NCI-H524 treated with DMSO at 0.1 percent for 48 hours (cell line): ENCODE measurements at regions not wholly inside any gene's neighbourhood (a gene's known extent, or its start where the extent isn't known, plus 50 kb on each side); places are given as distances from the start of the nearest gene placed in this dataset.
"Not testable (repeated sequence)": the region's sequence is repeated elsewhere in the genome, so short reads cannot be mapped to it uniquely, and the experiment has no call there.

Experiments
- DNase-seq: peaks from one replicate; lab custom pipeline; 2025; lab: John Stamatoyannopoulos, UW

DNA sequence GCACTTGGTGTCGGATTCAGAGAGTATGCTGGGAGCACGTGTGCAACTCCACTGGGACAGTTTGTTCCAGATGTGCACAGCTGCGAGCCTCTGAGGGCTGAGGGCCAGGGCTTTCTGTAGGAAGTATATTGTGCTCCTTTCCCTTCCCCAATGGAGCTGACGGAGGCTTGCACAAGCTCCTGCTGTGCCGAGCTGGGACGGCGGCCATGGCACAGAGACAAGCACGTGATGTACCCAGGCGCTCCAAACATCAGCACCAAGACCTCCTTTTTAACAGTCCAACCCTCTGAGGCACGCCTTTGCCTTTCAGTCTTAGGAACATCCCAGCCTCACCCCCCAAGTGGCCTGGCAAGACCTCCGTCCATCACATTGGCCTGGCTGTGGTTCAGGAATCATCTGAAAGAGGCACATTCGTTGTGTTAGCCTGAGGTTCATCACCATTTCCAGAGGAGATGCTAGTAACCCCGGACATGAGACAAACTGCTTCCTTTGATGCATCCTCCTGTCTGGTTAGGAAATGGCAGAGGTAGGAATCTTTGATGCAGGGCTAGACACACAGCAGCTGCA is 339.2 kb upstream of the KAZN start:
- DNase-seq = no peak

DNA sequence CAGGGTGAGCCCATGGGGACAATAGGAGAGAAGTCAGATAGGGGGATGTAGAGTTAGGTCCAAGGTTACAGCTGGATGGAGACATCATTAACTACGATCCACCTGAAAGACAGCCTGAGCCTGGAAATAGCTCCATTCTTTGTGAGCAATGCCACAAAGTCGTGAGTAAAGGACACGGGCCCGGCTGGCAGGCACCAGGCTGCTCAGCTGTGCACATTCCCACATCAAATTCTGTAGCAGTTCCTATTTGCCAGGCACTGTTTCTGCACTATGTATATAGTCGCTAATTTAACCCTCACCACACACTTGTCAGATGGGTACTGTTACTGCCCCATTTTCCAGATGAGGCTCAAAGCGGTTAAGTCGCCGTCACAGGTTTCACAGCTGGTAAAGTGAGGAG is 338.0 kb upstream of the KAZN start:
- DNase-seq = no peak

- DNase-seq = no peak
Observed at GRCh38 chr1:14261395-14261794, 337.1 kb upstream of the KAZN start.

- no peak for DNase-seq
Observed at GRCh38 chr1:14262637-14263036, 335.8 kb upstream of the KAZN start.

DNA sequence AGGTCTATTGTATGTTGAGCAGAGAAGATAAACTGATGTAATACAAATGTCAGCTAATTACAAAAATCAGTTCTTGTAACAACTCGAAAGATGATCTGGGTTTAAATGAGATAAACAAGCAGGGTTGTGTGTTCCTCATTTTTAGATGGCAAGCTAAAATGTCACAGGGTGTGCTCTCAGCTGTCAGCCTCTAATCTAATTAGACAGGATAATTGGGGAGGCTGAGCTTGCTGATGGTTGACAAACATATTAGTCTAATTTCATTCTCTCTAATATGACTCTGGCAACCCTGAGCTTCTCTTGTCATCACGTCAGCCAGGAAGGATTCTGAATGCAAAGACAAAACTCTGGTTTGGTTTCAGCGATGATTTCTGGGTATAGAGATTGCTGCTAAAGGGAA is 335.3 kb upstream of the KAZN start:
- no peak for DNase-seq

DNA sequence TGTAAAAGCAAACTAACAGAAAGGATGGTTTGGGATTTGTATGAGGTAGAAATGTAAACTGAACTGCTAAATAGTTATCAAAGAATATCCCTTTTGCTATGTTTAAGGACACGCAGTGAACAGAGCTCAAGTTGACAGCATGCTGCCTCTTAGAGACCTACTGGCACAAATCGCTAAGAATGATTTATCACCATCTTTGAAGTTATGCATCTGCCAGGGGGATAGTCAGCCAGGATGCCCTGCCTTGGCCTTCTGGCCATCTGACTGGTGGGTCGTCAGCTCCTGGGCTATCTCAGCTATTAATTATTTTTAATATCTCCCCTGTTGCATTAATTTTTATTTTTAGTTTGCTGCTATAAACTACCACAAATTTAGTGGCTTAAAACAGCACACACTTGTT is 334.8 kb upstream of the KAZN start:
- peak; percentile 38 for DNase-seq

GRCh38 chr1:14265495-14265894 is 333.0 kb upstream of the KAZN start:
- peak; percentile 60 for DNase-seq

DNA sequence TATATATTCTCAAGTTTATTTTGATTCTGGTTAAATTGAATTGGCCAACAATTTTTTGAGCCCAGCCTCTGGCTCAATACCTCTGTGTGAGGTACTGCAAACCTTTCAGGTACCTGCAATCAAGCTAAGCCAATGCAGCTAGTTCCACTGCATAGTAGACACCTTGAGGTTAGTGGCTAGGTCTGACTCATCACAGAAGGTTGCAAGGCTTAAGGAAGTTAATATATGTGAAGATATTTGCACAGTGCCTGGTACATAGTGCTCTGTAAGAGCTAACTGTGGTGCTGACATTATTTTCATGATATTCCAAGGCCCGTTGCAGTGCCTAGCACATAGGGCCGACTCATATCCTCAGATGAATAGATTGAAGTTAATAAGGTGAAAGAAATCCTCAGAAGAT is 330.5 kb upstream of the KAZN start:
- DNase-seq = no peak

DNA sequence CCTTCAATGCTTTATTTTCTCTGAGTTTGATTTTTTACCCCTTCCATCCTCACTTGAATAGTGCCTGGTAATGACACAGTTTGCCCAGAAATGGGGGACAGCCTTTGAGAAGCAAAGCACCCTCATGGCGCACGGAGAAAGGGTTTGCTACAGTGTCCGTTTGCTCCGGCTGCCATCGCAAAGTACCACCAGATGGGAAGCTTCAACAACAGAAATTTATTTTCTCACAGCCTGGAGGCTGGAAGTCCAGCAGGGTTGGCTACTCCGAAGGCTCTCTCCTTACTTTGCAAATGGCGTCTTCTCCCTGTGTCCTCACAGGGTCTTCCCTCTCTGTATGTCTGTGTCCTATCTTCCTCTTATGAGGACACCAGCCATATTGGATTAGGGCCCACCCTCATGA is 327.7 kb upstream of the KAZN start:
- DNase-seq = no peak

DNA sequence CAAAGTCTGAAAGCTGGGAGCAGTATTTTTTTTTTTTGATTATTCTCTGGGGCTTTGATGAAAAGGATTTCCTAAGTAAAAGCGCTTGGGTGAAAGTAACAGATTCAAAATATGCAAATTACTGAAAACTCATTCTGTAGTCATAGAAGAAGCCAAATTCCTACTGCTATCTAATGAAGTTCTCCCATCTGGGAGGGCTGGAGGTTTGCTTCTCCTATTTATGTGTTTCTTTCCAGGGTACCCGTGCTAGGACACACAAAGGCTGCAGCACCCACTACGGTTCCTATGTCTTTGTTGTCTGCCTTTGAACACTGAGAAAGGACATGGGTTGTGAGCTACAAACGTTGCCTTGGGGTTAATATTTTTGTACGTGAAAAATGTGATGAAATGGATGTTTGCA is 324.7 kb upstream of the KAZN start:
- no peak for DNase-seq

DNA sequence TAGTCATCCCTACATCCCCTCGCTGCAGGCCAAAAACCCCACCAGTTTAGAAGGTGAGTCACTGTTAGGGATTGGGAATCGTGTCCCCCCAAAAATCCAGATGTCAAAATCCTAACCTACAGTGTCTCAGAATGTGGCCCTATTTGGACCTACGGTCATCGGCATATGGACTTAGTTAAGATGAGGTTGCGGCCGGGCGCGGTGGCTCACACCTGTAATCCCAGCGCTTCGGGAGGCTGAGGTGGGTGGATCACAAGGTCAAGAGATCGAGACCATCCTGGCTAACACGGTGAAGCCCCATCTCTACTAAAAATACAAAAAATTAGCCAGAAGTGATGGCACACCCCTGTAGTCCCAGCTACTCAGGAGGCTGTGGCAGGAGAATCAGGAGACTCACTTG is 318.6 kb upstream of the KAZN start:
- DNase-seq = not testable (repeated sequence)

DNA sequence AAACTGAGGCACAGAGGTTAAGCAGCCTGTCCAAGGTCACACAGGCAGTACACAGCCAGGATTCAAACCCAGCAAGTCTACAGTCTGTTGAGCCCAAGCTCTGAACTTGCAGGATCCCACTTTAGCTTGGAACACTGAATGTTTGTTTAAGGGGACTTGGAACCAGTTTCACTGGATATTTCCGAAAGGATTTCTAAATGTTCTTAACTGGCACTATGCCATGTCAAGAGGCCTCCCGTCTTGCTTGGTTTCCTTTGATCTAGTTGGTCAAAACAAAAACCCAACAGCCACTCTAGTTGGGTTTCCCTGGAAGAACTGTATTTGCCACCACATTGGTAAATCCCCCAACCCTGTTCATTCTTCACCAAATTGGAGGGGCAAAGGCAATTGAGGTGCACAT is 317.6 kb upstream of the KAZN start:
- DNase-seq = no peak

DNA sequence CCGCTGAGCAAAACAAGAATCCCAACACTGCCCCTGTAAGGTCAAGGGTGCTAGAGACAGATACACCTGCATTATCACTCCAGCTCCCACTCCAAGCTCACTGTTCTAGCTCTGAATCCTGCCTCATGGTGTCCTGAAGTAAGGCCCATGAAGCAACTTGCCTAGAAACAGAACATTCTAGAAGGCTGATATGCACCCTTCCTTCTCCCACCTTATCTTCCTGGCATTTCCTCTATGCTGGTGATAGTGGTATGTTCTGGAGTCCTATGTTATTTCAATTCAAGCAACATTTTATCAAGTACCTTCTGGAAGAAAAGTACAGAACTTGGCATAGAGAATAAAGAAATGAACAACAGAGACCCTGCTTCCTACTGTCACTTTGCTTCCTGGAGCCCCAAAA is 317.1 kb upstream of the KAZN start:
- no peak for DNase-seq

DNA sequence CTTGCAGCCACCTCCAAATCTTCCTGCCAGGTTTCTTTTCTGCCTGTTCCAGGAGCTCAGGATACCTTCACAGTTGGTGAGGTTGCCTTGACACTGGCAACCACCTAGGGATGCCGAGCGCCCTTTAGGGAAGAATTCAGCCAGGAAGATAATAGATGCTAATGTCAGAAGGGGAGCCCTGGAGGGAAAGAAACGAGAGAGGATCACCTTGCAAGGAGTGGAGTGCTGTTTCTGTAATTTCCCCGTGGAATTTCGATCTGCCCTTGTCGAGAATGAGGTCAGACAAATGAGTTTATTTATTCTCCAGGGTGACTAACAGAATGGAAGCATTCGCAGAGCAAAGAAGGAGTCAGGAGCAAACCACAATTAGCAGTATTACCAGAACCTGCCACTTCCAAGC is 315.8 kb upstream of the KAZN start:
- DNase-seq = no peak

GRCh38 chr1:14285238-14285637 is 313.2 kb upstream of the KAZN start:
- no peak for DNase-seq

DNA sequence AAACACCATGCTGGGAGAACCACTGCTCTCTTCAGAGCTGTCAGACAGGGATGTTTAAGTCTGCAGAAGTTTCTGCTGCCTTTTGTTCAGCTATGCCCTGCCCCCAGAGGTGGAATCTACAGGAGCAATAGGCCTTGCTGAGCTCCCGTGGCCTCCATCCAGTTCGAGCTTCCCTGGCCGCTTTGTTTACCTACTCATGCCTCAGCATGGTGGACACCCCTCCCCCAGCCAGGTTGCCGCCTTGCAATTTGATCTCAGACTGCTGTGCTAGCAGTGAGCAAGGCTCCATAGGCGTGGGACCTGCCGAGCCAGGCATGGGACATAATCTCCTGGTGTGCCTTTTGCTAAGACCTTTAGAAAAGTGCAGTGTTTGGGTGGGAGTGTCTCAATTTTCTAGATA is 307.3 kb upstream of the KAZN start:
- DNase-seq = not testable (repeated sequence)

- no peak for DNase-seq
Observed at GRCh38 chr1:14292520-14292919, 306.0 kb upstream of the KAZN start.

- no peak for DNase-seq
Observed at GRCh38 chr1:14294006-14294405, 304.5 kb upstream of the KAZN start.

DNA sequence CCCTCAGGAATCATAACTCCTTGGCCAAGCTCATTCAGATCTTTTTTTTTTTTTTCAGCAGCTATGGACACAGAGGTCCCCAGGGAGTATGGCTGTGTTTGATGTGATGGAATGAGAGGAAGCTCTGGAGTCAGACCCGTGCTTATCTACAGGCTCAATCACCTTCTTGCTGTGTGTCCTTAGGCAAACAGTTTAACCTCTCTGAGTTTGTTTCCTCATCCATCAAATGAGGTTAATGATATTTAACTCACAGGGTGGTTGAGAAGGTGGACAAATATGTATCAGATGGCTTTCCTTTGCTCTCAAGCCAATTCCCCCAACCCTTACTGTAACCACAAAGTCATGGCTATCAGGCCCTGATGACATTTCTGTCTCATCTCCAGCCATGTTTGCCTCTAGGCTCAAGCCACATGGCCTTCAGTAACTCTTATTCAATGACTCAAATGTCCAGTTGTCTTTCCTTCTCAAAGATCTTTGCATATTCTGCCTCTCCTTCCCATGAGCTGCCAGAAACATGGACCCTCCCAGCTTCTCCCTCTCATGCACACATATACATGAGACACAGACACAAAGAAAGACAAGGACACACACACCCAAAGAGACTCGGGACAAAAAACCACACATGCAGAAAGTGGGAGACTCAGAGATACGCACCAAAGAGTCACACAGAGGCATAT is 303.5 kb upstream of the KAZN start:
- DNase-seq = no peak

DNA sequence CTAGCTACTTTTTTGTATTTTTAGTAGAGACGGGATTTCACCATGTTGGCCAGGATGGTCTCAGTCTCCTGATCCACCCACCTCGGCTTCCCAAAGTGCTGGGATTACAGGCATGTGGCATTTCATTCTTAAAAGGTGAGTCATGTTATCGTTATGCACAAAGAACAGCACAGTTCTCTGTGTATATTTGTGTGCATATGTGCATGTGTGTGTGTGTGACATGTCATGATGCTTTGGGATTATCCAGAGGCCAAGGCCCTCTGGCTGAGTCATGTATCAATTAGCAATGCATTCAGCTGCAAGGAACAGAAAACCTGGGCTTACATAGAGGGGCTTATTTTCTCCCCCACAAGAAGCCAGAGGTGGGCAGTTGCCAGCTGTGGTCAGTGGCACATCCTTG is 301.7 kb upstream of the KAZN start:
- DNase-seq = no peak

DNA sequence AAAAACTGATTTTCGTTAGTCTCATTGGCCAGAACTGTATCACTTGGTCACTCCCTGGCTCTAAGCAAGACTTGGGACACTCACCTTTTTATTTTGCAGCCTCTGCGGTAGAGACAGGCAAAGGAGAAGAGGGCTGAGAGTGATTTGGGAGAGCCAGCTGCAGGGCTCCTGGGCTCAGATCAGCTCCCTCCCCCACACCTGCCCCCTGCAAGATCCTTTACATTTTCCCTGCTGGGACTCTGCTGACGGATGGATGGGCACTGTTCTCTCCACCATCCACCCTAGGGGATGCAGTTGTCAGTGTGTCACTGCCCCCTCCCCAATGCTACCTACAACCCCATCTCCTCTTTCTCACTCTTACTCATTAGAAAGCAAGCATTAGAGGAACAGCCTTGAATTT is 301.1 kb upstream of the KAZN start:
- no peak for DNase-seq

DNA sequence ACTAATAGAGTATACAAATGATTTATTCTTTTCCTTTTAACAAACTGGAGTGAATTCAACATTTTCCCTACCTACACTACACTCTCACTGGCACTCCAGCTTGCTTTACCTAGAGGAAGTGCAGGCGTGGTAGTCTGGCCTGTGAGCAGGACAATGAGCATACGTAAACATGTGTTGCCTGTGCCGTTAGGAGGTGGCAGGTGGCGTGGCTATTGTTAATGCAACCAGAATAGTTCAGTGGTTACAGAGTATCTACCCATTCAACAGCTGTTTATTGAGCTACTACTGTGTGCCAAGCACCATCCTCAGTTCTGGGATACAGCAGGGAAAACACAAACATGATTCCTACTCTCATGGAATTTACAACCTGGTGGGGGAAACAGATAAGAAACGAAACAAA is 299.7 kb upstream of the KAZN start:
- DNase-seq = no peak

GRCh38 chr1:14300991-14301703 is 297.3 kb upstream of the KAZN start:
- no peak for DNase-seq

- DNase-seq = no peak
Observed at GRCh38 chr1:14301704-14302024, 296.8 kb upstream of the KAZN start.
